GM12891 (cell line): ENCODE measurements at regions not wholly inside any gene's neighbourhood (a gene's known extent, or its start where the extent isn't known, plus 50 kb on each side); places are given as distances from the start of the nearest gene placed in this dataset.

Source experiments
- PAX5 ChIP-seq: IDR thresholded peaks from 2 replicates; pipeline ENCODE4 v1.6.1; 2011; ENCODE audit warnings: low read length, moderate library complexity, mild to moderate bottlenecking; ENCODE audit not compliant: insufficient read depth, severe bottlenecking
- POLR2A ChIP-seq: IDR thresholded peaks from 2 replicates; pipeline ENCODE4 v1.6.1; 2011; ENCODE audit warnings: low read depth, low read length, control low read depth

DNA sequence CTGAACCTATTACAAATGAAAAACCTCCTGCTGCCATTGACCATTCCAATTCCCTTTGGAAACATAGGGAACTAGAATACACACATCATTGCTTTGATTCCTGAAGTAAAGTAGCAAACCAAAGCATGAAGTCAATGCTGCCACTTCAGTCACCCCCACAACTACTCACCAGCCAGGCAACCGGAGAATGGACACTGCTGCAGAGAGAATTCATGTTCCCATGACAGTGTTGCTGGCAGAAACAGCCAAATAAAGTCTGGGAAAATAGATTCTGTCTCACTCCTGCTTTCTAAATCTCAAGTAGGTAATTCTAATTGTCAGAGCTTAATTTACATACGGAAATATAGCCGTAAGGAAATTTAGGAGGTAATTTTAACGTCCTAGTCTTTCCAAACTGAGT is 162.9 kb upstream of the PLPPR1 start:
- no peak for TF ChIP-seq POLR2A
- no peak for TF ChIP-seq PAX5
